ENCODE measurements at regions not wholly inside any gene's neighbourhood (a gene's known extent, or its start where the extent isn't known, plus 50 kb on each side); places are given as distances from the start of the nearest gene placed in this dataset.

DNA sequence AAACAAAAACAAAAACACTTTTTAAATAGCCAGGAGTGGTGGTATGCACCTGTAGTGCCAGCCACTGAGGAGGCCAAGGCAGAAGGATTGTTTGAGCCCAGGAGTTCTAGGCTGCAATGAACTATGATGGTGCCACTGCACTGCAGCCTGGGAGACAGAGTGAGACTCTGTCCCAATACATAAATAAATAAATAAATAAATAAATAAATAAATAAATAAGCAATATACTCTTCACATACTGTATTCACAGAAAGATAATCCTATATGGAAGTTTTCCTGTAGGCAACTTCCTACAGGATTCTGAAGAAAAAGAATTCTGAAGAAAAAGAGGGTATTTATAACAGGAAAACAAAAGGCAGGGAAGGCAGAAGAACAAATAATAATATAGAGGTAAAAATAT lies 293.3 kb upstream of the GRIA3 start:
- DNase-seq (ENCODE audit: low read depth in 2 of 2) = no peak
- H3K4me3 ChIP-seq (replicated peaks in 1 of 2; ENCODE audit: low read depth in 2 of 2, low read length in 2 of 2) = no peak overlapping the region
- TF ChIP-seq, protein P1, sequence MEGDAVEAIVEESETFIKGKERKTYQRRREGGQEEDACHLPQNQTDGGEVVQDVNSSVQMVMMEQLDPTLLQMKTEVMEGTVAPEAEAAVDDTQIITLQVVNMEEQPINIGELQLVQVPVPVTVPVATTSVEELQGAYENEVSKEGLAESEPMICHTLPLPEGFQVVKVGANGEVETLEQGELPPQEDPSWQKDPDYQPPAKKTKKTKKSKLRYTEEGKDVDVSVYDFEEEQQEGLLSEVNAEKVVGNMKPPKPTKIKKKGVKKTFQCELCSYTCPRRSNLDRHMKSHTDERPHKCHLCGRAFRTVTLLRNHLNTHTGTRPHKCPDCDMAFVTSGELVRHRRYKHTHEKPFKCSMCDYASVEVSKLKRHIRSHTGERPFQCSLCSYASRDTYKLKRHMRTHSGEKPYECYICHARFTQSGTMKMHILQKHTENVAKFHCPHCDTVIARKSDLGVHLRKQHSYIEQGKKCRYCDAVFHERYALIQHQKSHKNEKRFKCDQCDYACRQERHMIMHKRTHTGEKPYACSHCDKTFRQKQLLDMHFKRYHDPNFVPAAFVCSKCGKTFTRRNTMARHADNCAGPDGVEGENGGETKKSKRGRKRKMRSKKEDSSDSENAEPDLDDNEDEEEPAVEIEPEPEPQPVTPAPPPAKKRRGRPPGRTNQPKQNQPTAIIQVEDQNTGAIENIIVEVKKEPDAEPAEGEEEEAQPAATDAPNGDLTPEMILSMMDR (IDR thresholded peaks at IDR 0.05; ENCODE audit: low read depth, low read length) = no peak

- no peak for DNase-seq (ENCODE audit: low read depth in 2 of 2)
- no peak overlapping the region for H3K4me3 ChIP-seq (replicated peaks in 1 of 2; ENCODE audit: low read depth in 2 of 2, low read length in 2 of 2)
- TF ChIP-seq, protein P1 (IDR thresholded peaks at IDR 0.05; ENCODE audit: low read depth, low read length) = no peak
Measured at GRCh38 chrX:122906726-122907125, 277.4 kb upstream of the GRIA3 start.

GRCh38 chrX:122907375-122907774 lies 276.7 kb upstream of the GRIA3 start:
- no peak overlapping the region for H3K4me3 ChIP-seq (replicated peaks in 1 of 2; ENCODE audit: low read depth in 2 of 2, low read length in 2 of 2)
- DNase-seq (ENCODE audit: low read depth in 2 of 2) = no peak
- TF ChIP-seq, protein P1 (IDR thresholded peaks at IDR 0.05; ENCODE audit: low read depth, low read length) = no peak

GRCh38 chrX:122910697-122911096 lies 273.4 kb upstream of the GRIA3 start:
- no peak overlapping the region for H3K4me3 ChIP-seq (replicated peaks in 1 of 2; ENCODE audit: low read depth in 2 of 2, low read length in 2 of 2)
- TF ChIP-seq, protein P1 (IDR thresholded peaks at IDR 0.05; ENCODE audit: low read depth, low read length) = no peak

DNA sequence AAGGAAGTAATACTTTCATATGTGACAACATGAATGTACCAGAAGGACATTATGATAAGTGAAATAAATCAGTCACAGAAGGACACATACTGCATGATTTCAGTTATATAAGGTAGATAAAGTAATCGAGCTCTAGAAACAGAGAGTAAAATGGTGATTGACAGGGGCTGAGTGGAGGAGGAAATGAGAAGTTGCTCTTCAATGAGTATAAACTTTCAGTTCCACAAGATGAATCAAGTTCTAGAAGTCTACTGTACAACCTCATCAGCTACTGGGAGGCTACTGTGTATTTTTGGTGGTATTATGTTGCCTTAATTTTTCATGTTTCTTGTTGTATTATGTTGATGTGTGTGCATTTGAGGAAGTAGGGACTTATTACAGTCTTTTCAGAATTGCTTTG lies 270.9 kb upstream of the GRIA3 start:
- no peak overlapping the region for H3K4me3 ChIP-seq (replicated peaks in 1 of 2; ENCODE audit: low read depth in 2 of 2, low read length in 2 of 2)
- TF ChIP-seq, protein P1 (IDR thresholded peaks at IDR 0.05; ENCODE audit: low read depth, low read length) = no peak
- DNase-seq (ENCODE audit: low read depth in 2 of 2) = no peak

More at GRCh38 chrX:122910697-122911096, 273.4 kb upstream of the GRIA3 start:
- no peak for DNase-seq (ENCODE audit: low read depth in 2 of 2)

- TF ChIP-seq, protein P1 (IDR thresholded peaks at IDR 0.05; ENCODE audit: low read depth, low read length) = no peak
- H3K4me3 ChIP-seq (replicated peaks in 1 of 2; ENCODE audit: low read depth in 2 of 2, low read length in 2 of 2) = no peak overlapping the region
- no peak for DNase-seq (ENCODE audit: low read depth in 2 of 2)
Measured at GRCh38 chrX:122913764-122914163, 270.3 kb upstream of the GRIA3 start.

GRCh38 chrX:122914256-122914655 lies 269.8 kb upstream of the GRIA3 start:
- H3K4me3 ChIP-seq (replicated peaks in 1 of 2; ENCODE audit: low read depth in 2 of 2, low read length in 2 of 2) = no peak overlapping the region
- DNase-seq (ENCODE audit: low read depth in 2 of 2) = no peak
- TF ChIP-seq, protein P1 (IDR thresholded peaks at IDR 0.05; ENCODE audit: low read depth, low read length) = no peak
